HG02798 (cell line): ENCODE measurements at regions not wholly inside any gene's neighbourhood (a gene's known extent, or its start where the extent isn't known, plus 50 kb on each side); places are given as distances from the start of the nearest gene placed in this dataset.
"Not testable (repeated sequence)": the region's sequence is repeated elsewhere in the genome, so short reads cannot be mapped to it uniquely, and the experiment has no call there.

Source experiments
- ATAC-seq: cut with Tn5 transposase; IDR thresholded peaks from one replicate; pipeline ENCODE4 v1.9.1; 2021; ENCODE audit warnings: mild to moderate bottlenecking; ENCODE audit not compliant: unreplicated experiment, poor library complexity

DNA sequence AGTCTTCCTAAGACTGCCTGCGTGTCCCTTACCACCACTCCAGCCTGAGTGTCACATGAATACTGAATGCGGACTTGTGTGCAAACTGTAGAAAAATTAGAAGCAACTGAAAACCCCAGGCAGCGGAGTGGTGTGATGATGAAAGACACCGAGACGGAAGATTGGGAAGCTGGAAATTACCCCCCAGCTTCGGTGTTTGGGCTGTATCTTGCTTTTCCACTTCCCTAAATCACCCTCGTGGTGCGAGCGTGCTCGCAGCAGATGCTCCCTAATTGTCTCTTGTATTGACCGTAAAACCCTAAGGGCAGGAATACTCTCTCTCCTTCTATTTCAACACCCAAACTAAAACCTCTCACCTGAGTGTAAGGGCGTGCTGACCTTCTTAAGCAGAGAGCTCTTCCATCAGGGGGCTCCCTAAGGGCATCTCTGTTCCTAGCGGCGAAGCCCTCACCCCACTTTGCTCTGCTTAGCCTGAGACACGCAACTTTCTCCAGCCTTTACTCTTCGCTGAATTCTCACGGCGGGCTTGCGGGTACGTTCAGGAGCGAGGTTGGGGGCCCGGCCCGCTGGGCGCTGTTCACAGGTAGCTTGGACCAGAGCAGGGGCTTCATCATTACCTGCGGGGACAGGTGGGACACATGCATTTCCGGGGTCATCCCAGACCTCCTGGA, 62.4 kb downstream of the CRYBB2 start:
- no peak for ATAC-seq

DNA sequence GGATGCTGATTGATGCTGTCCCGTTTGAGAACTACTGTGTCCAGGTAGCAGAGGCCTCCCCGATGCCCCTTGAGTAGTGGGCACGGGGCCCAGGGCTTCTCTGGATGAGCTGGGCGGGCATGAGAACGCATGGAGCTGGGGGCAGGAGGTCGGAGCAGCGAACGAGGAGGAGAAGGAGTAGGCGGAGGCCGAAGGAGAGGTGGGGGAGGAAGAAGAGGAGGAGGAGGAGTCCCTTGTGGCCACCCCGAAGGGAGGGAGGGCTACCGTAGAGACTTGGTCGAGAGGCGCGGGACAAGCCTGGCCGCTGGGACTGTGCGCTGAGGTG, 62.9 kb downstream of the CRYBB2 start:
- no peak for ATAC-seq

DNA sequence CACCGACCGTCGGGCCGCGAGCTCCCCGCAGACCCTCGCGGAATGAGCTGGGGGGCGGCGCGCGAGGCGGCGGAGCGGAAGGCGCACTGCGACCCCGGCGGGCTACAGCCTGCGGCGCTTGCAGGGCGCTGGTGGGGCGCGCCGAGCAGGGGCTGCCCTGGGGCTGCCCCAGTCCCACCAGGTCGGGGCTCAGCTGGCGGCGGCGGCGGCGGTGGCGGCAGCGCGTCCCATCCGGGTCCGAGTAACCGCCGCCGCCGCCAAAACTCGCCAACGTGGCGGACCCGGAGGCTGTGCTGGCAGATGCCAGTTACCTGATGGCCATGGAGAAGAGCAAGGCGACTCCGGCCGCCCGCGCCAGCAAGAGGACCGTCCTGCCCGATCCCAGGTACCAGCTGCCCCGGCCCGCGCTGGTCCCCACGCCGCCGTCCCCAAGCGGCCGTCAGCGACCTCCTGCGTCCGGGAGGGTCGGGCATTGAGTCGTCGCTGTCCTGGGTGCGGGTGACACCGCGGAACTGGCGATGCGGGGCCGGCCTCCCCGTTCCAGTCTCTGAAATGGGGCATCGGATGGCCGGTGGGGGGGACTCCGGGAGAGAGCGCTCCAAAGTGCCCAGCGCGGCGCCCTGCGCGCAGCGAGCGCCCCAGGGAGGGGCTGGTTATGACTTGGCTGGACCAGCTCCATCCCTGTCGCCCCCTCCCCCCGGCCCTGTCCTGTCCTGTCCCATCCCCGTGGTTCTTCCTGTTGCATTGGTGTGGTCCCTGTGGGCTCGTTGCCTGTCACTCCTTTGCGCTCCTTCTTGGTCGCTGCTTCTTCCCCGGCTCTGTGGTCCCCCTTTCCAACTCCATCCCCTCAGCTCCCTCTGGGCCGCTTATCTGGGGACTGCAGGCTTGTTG, 63.5 kb downstream of the CRYBB2 start:
- ATAC-seq: no peak

DNA sequence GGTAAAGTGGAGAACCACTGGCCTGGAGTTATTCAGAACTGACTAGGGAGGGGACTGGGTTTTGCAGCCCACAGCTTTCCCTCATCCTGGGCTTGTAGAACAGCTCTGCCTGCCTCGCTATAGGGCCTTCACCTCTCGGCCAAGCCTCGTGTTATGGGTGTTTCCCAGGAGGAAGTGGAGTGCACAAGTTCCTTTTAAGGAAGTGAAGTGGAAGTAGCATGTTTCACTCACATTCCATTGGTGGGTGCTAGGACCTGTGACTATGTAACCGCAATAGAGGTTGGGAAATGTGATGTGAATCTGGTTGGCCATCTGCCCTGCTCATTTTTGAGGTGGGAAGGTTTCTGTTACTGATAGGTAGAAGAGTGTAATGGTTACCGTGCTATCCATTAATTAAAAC, 69.0 kb downstream of the CRYBB2 start:
- not testable (repeated sequence) for ATAC-seq

DNA sequence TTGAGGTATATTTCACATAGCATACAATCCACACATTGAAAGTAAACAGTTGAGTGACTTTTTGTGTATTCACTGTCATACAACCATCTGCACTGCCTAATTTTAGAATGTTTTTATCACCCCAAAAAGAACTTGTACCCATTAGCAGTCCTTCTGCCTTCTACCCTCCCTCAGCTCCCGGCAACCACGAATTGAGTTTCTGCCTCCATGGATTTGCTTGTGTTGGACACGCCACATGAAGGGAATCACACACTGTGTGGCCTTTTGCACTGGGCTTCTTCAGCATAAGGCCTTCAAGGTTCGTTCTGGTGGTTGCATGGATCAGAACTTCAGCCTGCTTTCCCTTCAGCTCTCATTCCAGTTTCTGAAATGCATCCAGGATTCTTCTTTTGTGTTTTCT, 82.5 kb downstream of the CRYBB2 start:
- not testable (repeated sequence) for ATAC-seq

GRCh38 chr22:25309586-25309985, 90.1 kb downstream of the CRYBB2 start:
- ATAC-seq: not testable (repeated sequence)

- not testable (repeated sequence) for ATAC-seq
These were observed 92.5 kb downstream of the CRYBB2 start for GRCh38 chr22:25311924-25312323.

- ATAC-seq: no peak
These were observed 98.8 kb downstream of the CRYBB2 start for GRCh38 chr22:25318081-25318823.

- no peak for ATAC-seq
These were observed 107.7 kb downstream of the CRYBB2 start for GRCh38 chr22:25327018-25327755.

DNA sequence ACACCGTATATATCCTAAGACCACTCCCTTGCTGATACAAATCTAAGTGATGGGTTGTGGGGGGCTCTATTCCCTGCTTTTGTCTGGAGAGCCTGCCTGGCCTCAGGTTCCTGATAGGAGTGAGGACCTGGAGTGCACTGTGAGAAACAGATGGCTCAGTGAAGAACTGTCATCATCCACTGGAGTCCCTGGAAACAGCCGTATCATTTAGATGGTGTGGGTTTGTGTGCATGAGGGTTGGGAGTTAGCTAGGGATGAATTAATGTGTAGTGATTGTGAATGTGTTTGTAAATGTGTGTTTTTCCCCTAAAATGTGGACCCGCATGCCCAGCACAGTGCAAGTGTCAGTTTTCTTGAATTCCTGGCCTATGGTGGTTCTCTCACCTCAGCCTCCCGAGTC, 111.6 kb downstream of the CRYBB2 start:
- no peak for ATAC-seq

GRCh38 chr22:25331911-25332310, 112.5 kb downstream of the CRYBB2 start:
- not testable (repeated sequence) for ATAC-seq

DNA sequence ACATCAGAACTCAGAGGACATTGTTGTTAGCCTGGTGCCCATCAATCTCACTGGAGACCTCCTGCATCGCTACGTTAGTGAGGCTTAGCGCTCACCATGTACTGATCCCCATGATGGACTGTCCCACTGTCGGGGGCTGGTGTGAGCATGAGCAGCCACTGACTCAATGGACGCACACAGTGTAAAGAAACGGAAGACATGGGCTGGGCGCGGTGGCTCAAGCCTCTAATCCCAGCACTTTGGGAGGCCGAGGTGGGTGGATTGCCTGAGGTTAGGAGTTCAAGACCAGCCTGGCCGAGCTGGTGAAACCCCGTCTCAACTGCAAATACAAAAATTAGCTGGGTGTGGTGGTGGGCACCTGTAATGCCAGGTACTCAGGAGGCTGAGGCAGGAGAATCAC, 112.9 kb downstream of the CRYBB2 start:
- ATAC-seq: no peak

DNA sequence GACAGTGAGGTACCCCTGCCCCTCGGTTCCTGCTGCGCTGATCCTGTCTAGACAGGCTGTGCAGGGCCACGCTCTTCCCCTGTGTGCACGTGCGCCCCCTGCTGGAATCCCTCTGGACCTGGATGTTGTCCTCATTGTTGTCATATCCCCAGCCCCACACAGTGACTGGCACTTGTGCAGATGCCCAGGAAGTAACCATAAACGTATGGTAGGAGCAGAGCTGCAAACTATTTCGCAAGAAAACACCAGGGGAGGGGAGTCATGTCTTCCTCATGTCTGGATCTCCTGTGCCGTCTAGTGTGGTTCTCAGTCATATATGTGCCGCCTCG, 114.7 kb downstream of the CRYBB2 start:
- ATAC-seq: no peak

GRCh38 chr22:25334631-25335030, 115.2 kb downstream of the CRYBB2 start:
- ATAC-seq: not testable (repeated sequence)

- ATAC-seq: not testable (repeated sequence)
These were observed 115.8 kb downstream of the CRYBB2 start for GRCh38 chr22:25335276-25335675.

GRCh38 chr22:25340536-25340935, 121.1 kb downstream of the CRYBB2 start:
- not testable (repeated sequence) for ATAC-seq

DNA sequence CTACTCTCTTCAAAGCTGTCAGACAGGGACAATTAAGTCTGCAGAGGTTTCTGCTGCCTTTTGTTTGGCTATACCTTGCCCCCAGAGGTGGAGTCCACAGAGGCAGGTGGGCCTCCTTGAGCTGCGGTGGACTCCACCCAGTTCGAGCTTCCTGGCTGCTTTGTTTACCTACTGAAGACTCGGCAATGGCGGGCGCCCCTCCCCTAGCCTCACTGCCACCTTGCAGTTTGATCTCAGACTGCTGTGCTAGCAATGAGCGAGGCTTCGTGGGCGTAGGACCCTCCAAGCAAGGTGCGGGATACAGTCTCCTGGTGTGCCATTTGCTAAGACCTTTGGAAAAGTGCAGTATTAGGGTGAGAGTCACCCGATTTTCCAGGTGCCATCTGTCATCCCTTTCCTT, 124.9 kb downstream of the CRYBB2 start:
- ATAC-seq: not testable (repeated sequence)

DNA sequence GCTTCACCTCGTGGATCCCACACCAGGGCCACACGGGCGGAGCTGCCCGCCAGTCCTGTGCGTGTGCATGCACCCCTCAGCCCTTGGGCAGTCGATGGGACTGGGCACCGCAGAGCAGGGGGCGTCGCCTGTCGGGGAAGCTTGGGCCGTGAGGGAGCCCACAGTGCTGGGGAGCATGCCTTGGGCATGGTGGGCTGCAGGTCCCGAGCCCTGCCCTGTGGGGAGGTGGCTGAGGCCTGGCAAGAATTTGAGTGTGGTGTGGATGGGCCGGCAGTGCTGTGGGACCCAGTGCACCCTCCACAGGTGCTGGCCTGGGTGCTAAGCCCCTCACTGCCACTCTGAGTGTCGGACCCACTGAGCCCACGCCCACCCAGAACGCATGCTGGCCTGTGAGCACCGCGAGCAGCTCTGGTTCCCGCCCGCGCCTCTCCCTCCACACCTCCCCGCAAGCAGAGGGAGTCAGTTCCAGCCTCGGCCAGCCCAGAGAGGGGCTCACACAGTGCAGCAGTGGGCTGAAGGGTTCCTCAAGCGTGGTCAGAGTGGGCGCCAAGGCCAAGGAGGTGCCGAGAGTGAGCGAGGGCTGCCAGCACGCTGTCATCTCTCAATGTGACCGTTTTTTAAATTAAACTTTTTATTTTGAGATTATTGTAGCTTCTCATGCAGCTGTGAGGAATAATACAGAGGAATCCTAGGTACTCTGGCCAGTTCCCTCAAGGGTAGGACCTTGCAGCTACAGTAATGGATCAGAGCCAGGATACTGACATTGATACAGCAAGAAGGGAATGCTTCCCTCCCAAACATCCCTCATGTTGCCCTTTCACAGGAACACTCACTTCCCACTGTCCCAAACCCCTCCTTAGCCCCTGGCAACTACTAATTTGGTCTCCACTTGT, 127.7 kb downstream of the CRYBB2 start:
- ATAC-seq: no peak

GRCh38 chr22:25347752-25348102, 128.3 kb downstream of the CRYBB2 start:
- ATAC-seq: no peak

DNA sequence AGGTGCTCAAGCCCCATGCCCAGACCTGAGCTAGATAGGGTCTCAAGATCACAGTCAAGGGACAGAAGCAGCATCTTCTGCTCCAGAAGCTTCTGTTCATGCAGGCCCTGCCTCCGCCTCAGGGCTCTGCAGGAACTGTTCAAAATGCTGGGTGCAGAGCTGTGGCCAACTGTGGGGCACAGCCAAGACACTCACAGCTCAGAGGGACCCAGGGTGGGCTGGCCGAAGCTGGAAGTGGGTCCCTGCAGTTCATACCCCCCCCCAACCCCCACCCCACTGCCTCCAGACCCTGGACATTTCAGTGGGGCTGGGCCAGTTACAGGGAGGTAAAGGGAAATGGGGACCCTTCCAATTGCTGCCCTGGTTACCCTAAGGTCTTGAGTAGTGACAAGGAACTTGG, 129.0 kb downstream of the CRYBB2 start:
- no peak for ATAC-seq
